HT-29 (cell line): ENCODE measurements at regions not wholly inside any gene's neighbourhood (a gene's known extent, or its start where the extent isn't known, plus 50 kb on each side); places are given as distances from the start of the nearest gene placed in this dataset.
"Not testable (repeated sequence)": the region's sequence is repeated elsewhere in the genome, so short reads cannot be mapped to it uniquely, and the experiment has no call there.

Experiments
- DNase-seq: peaks from one replicate; pipeline ENCODE4 v3.0.0-alpha.2; 2015; ENCODE audit warnings: low spot score

DNA sequence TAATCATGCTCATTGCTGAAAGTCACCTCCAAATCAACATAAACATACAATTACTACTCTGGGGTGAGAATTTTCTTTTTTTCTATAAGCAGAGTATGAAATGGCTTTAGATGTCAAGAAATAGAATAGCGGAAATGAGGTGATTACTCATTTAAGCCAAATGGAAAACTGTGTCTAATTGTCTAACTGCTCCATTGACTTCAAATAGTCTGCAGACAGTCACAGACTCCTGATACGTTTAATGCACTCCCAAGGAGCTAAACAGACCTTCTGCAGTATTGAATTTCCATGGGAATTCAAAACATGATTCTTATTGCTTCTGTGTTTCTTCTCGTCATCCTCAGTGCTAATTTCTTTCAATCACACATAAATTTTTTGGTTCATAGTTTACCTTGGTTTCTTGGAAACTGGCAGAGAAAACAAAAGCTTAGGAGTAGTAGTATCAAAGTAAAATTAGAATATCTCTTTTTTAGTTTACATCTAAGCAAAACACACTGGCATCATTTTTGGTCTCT is 865.2 kb upstream of the SLC10A2 start:
- DNase-seq = no peak

DNA sequence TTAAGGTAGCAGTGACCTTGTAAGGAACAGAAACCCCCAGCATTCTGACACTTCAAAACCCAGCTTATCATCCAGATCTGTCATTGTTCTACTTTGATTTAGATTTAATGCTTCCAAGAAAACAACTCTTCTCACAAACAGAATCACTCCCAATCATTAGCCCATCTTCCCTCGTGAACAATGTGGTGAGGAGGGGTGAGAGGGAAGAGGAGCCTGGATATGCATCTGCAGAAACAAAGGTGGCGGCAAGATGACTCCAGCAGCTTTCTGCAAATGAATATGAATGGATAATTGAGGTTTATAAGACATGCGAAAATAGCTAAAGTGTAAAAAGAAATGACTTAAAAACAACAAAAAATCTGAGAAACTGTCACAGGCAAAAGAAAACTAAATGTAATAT is 859.9 kb upstream of the SLC10A2 start:
- DNase-seq = no peak

DNA sequence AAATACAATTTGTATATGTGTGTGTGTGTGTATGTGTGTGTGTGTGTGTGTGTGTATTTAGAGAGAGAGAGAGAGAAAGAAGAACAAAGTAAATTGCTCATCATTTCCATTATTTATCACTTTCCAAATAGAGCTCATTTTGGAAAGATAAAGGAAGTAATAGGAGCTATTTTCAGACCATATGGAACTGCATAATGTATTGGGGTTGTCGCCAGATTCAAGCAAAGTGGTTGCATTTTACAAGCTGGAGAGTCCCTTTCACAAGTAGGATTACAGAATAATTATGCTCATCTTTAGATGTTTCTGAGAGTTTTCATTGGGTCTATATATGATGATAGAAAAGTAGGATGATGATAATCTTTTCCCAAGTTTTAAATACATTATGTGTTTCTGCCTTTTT is 842.7 kb upstream of the SLC10A2 start:
- DNase-seq = no peak

DNA sequence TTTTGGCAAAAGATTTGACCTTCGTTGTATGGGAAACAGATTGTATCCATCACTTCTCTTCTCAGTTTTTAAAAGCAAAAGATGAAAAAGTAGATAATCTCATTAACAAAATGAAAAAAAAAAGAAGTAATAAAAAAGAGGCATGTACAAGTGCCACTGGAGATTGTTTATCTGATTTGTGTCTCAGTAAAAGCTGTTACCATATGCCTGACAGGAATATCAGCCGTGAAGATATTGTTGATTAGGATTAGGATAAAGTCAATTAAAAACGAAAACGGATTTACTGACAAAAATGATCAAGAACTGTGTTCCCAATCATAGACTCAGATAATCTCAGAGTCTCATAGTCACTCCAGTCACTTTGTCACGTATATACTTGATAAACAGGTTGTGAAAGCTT is 842.1 kb upstream of the SLC10A2 start:
- no peak for DNase-seq

DNA sequence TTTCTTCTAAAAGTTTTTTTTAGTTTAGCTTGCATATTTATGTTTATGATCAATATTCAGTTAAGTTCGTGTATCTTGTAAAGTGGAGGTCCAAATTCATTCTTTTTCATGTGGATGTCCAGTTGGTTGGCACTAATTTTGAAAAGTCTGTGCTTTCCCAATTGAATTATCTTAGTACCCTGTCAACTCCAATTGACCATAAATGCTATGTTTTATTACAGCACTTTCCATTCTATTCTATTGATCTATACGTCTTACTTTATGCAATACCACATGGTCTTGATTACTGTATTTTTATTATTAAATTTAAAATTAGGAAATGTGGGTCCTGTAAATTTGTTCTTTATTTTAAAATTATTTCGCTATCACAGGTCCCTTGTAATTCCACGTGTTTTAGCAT is 837.6 kb upstream of the SLC10A2 start:
- no peak for DNase-seq

DNA sequence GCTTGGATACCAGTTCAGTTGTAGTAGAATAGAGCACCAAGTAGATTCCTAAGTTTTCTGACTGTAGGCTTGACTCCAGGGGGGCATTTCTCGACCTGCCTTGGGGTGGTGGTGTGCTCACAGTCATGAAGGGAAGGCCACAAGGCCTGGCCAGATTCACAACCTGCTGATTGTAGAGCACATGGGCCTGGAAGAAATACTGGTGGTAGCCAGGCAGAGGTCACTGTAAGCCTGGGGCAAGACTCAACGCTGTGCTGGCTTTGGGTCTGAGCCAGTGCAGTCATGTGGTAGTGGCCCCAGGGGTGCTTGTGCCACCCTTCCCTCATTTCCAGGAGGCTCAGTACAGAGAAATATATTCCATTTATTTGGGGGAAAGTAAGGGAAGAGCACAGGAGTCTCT is 832.3 kb upstream of the SLC10A2 start:
- no peak for DNase-seq

DNA sequence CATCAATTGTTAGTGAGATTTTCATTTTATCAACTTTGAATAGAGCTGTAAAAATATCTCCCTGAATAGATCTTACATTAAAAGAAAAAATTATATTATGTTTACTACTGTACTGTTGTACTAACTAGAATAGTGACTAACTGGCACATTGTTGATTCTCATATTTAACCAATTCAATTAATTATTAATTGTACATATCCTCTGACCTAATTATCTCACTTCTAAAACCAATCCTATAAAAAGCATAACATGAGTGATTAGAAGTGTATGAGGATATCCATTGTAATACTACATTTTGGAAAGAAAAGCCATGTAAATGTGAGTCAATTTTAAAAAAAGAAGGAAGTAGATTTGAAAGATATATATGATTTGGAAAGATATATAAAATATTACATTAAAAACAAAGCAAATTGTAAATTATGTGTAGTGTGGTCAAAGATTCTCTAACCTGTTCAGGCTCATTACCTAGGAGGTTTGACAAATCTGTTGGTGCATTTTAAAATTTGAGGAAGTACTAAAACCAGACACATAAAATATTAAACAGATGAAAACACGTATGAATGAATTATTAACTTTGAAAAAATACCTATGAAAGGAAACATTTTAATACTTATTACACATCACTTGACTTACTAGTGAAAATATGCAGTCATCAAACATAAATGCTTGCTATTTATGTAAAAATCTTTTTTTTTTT is 829.8 kb upstream of the SLC10A2 start:
- DNase-seq = no peak

DNA sequence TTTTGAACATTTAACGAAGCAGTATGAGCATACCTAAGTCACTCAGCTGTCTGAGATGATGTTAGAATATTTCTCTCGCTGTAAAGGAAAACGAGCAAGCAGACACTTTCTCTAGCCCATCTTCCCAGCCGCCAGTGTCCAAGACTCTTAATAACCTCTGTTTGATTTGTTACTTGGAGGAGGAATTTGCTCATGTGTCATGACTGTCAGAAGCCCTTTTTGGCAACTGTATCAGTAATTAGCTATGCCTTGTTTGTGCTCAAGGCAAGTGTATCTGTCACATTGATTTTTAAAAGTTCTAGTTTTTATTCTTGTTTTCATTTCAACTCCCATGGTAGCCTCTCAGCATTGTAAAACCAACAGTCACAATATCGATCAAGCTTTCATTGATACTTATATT is 828.4 kb upstream of the SLC10A2 start:
- no peak for DNase-seq

DNA sequence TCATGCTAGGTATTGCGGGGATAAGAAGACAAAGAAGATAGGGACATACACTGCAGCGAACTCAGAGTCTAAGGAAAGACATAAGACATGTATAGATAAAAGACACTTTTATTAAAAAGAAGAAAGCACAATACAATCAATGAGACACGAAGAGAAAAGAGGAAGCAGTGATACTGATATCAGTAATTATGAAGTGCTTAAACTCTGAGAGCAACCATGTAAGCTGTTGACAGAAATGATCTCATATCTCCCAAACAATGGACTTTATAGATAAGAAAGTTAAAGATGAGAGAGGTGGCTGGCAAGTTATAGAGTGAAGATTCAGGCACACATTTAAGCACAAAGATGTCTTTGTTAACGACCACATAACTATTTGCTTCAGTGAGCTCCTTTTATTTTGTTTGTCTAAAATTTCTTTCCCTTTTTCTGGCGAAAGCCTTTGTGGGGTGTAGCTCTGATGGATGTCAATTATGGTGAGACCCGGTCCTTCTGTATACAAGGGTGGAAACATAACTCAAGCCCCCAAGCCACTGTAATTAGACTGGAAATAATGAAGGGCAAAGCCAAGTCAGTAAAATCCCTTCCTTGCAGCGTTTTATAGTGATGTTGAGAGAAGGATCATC is 818.0 kb upstream of the SLC10A2 start:
- DNase-seq = no peak

DNA sequence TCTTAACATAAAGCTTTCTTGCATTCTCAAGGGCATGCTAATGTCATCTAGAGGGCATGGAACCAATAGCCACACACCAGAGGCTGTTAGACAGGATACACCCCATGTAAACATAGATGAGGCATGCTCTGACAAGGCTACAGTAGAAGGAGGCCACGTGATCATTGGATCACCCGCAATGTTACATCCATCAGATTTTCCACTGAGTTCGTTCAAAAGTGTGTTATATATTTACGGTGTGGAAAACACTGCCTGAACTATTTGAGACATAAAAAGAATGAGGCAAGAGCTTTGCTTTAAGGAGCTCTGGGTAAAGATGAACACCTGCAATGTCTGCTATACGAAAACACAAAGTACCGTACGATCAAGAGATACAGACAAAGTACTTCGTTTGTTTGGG is 817.5 kb upstream of the SLC10A2 start:
- no peak for DNase-seq

DNA sequence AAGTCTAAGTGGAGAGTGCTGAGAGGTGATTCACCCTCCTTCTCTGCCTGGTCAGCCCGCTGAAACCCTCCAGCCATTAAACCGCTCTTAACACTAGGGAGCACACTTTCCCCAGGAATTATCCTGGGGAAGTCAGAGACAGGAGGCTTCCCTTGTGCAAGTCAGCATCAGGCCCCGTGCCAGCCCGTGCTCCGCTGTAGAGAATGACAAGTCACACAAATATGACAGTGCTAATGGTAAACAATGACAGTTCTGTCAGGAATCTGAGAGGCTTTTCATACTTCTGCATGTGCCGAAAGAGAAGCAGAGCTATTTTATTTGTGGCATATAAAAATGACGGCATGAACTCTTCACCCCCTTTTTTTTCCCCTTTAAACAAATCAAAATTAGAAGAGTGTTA is 816.9 kb upstream of the SLC10A2 start:
- peak; percentile 98 for DNase-seq

DNA sequence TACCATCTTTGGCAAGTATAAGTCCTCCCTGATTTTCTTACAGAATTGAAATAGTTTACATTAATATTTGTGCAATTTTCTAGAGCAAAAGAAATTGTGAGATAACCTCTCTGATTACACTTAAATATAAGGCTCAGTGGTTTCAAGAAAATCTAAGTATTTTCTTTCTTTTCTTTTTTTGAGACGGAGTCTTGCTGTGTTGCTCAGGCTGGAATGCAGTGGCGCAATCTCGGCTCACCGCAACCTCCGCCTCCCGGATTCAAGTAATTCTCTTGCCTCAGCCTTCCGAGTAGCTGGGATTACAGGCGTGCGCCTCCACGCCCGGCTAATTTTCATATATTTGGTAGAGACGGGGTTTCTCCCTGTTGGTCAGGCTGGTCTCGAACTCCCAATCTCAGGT is 813.9 kb upstream of the SLC10A2 start:
- not testable (repeated sequence) for DNase-seq

DNA sequence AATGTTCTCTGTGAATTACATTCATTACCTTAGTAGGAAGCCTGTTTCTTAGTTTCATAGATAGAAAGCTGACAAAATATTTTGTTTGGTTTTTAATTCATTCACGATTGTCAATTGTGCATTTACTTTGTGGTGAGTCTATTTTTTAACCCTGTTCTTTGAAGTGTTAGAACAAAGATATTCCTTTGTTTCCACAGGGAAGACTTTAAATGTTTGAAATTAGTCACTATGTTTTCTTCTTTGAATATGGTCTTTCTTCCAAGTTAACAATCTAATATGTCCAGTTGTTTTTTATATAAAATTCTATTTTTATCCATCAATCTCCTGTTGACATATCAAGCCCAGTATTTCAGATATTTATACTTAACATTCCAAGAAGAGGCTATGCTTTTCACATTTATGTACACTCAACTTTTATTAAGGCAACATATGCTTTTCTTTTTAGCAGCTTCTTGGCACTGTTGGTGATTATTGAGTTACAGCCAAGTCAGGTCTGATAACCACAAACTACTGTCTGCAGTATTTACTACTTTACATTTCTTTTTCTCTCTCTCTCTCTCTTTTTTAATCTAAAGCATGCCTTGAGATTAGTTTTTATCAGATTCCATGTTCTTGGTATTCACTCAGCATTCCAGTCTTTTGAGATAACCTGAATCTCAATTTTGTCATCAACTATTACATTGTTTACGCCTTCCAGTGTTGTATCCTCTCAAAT is 812.8 kb upstream of the SLC10A2 start:
- peak; percentile 24 for DNase-seq

DNA sequence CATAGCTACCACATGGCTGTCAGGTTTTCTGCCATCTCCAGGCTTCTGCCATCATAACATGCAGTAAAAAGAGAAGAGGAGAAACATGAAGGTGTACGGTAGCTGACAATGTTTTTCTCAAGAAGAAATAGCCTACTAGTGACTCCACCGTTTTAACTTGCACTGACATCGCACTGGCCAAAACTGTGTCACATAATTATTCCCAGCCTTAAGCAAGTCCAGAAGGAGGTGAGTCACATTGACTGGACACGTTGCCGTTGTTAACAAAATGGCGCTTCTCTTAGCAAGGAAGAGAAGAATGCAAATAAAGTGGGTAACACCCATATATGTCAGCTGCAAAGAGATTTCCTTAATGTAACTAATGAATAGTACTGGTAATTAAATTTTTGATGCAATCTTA is 810.4 kb upstream of the SLC10A2 start:
- DNase-seq = no peak

DNA sequence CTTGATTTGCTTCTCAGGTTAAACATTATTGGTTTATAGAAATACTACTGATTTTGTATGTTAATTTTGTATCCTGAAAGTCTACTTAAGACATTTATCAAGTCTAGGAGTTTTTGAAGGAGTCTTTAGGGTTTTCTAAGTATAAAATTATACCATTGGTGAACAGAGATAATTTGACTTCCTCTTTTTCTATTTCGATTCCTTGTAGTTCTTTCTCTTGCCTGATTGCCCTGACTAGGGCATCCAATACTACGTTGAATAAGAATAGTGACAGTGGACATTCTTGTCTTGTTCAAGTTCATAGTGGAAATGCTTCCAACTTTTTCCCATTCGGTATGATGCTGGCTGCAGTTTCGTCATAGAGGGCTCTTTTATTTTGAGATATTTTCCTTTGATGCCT is 807.5 kb upstream of the SLC10A2 start:
- DNase-seq = no peak

DNA sequence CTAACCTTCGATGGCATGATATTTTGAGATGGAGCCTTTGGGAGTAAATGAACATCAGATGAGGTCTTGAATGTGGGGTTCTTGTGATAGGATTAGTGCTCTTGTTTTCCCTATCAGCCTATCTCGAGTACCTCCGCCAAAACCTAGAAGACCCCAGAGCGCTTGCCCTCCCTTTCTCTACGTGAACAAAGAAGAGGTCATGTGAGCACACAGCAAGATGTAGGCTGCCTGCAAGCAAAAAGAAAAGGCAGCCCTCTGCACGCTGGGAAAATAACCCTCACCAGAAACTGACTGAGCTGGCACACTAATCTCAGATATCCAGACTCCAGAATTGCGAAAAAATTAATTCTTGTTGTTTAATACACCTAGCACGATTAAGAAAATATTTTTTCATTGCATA is 799.8 kb upstream of the SLC10A2 start:
- no peak for DNase-seq

DNA sequence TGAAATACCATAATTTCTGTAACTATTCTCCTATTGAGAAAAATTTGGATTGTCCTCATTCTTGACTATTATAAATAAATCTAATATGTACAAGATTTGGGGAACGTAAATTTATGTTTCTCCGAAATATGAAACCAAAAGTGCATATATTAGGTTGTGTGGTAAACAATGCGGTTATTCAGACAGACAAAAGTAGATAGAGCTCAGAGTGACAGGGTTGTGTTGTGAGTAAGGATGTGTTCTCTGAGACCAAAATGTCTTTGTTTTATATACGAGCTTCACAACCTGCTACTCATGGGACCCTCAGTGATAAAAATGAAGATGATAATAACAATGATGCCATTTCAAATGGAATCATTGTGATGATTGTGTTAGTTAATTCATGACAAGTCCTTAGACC is 796.3 kb upstream of the SLC10A2 start:
- DNase-seq = no peak

DNA sequence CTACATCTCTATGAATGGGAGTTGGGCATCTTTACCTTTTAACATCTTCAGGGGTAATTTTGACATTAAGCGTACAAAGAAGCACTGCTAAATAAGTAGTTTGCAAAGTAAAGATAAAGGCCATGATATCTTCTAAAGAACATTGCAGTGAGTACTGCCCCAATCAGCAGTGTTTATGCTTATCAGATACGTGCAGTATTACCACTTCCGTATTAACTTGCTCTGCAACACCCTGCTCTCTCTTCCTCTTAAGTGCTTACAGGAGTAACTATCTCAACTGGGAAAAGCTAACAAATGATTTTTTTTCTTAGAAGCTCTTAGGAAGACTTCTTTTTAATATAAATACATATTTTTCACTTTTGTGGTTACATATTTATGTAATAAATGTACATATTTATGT is 793.7 kb upstream of the SLC10A2 start:
- DNase-seq = no peak

DNA sequence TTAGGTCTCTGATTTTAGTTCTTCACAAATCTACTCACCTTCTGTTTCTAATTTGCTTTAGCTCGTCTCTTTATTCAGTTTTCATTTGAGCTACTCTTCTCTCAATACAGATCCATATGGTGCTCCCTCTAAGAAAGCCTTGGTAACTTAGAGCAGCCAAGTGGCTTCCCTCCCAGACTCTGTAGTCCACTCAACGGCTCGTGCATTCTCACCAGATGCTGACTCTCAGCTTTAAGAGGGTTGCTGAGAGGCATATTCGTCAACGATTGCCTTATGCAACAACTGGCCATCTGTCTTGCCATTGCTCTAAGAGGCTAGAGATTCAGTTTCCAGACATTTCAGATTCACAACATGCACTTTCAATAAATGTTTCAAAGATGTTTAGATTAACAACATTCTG is 785.8 kb upstream of the SLC10A2 start:
- DNase-seq = no peak

DNA sequence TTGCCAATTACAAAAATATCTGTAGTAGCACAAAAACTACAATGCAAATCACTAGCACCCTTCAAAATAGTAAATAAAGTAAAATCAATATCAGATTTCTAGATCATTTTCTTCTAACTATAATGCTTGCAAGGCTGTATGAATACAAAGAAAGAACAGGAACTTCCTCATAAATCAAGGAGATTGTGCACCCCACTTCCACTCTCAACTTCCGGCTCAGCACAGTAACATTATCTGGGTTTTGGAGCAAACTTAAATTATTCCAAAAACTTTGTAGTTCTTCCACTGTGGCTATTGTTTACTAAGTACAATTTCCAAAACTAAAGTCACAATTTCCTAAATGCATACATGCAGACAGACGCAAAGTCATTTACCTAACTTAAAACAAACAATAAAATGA is 778.3 kb upstream of the SLC10A2 start:
- no peak for DNase-seq

DNA sequence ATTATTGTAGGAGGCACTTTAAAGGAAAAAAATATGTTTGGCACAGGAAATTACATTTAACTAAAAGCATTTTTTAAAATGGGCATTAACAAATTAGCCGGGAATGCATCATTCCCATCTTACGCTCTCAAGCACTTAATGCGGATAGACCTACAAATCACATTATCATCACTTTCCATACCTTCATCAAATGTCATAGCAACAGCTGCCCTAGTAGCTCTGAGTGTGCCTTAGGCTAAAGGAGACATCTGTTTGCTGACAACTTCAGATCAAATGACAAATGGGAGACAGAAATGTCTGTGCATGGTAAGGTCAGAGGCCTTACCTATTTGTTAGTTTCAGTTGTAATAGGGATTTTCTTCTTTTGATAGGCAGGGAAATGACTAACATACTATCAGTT is 773.2 kb upstream of the SLC10A2 start:
- DNase-seq = no peak

DNA sequence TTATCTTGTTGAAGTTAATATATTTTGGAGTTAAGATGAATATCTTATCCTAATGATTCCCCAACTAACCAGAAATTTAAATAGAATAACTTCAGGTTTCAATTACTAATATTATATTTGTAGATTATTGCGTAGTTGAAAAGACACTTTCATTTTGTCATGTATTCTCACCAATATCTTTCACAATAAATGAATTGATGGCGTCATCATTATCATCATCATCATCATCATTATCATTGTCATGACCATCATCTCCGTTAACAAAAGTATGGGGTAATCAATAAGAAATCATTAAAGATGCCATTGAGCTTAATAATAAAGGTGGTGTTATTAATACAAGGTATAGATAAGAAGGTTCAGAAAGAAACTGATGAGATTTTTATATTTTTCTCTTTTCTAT is 768.8 kb upstream of the SLC10A2 start:
- DNase-seq = no peak

DNA sequence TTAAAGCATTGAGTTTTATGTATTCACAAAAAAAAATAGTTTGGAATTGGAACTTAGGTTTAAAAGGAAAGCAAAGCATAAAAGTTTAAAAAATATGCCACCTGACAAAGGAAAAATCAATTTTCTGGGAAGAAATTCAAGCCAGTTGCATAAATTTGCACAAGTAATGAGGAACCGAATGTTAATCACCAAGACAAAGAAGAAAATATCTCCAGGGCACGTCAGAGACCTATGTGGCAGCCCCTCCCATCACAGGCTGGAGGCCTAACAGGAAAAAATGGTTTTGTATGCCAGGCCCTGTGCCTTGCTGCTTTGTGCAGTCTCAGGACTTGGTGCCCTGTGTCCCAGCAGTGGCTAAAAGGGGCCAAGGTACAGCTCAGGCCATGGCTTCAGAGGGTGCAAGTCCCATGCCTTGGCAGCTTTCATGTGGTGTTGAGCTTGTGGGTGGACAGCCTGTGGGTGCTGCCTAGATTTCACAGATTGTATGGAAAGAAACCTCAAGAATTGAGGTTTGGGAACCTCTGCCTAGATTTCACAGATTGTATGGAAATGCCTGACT is 767.2 kb upstream of the SLC10A2 start:
- no peak for DNase-seq
